ENCODE measurements at regions not wholly inside any gene's neighbourhood (a gene's known extent, or its start where the extent isn't known, plus 50 kb on each side); places are given as distances from the start of the nearest gene placed in this dataset.
"Not testable (repeated sequence)": the region's sequence is repeated elsewhere in the genome, so short reads cannot be mapped to it uniquely, and the experiment has no call there.

DNA sequence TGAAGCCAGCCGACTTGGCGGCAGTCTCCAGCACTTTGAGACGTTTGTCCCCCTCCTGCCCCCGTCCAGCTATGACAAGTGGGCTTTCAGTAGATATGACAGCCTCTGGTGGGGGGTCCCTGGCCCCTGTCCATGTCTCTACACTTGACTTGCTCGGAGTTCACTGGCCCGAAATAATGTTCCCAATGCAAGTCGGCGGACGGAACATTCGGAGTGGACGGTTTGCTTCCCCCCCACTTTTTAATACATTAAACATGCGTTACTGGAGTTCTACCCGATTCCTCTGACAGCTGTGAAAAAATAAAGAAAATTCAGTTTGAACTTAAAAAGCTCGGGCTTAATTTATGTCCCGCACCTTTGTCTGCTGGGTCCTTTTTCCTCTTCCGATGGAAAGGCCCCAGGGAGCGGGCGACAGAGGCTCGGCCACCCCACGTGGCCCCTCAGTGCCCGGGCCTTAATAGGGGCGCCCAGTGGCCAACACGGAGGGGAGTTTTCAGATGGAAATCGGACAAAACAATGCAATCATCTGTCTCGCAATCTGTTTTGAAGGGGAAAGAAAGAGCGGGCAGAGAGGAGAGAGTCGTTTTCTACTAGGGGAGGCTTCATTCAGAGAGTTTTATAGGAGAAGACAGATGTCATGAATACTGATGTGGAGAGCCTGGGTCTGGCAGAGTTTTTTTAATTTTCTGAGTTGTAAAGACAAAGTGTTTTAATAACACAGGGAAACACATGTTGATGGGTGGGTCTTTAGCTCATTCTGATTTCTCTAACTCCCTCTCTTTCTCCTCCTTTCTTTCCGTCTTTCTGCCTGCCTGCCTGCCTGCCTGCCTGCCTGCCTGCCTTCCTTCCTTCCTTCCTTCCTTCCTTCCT, 50.2 kb downstream of the SMIM38 start:
- no peak for DNase-seq (ENCODE audit: low read depth in 2 of 2)

DNA sequence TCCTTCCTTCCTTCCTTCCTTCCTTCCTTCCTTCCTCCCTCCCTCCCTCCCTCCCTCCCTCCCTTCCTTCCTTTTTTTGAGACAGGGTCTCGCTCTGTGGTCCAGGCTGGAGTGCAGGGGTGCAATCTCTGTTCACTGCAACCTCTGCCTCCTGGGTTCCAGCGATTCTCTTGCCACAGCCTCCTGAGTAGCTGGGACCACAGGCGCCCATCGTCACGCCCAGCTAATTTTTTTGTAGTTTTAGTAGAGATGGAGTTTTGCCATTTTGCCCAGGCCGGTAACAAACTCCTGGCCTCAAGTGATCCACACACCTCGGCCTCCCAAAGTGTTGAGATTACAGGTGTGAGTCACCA, 50.9 kb downstream of the SMIM38 start:
- not testable (repeated sequence) for DNase-seq (ENCODE audit: low read depth in 2 of 2)

DNA sequence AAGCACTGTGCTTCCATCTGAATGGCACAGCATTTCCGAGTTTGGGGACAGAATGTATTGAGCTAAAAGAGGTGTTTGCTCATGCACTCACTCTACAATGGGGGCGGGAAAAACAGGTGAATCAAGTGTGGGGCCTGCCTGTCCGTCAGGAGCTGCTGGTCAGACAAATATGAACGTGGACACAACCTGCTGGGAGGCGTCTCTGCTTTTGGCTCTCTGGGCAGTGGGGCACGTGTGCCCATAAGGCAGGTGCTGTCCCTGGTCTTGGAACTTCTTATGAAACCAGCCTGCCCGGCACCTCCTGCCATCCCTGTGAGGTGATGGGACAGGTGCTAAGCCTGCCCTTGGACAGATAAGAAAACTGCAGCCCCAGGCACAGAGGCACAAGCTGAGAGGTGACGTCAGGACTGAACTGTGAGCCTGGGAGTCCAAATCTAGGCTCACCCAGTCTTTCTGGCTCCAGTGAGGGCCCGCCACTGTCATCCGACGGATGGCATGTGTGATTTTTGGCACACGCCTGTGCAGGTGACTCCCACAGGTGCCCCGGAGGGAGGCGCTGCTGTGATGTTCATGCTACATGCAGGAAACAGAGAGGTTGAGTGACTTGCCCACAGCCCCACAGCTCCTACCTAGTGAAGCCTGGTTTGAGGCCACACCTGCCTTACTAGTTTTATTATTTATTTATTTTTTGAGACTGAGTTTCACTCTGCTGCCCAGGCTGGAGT, 51.6 kb downstream of the SMIM38 start:
- DNase-seq (ENCODE audit: low read depth in 2 of 2), result no peak

DNA sequence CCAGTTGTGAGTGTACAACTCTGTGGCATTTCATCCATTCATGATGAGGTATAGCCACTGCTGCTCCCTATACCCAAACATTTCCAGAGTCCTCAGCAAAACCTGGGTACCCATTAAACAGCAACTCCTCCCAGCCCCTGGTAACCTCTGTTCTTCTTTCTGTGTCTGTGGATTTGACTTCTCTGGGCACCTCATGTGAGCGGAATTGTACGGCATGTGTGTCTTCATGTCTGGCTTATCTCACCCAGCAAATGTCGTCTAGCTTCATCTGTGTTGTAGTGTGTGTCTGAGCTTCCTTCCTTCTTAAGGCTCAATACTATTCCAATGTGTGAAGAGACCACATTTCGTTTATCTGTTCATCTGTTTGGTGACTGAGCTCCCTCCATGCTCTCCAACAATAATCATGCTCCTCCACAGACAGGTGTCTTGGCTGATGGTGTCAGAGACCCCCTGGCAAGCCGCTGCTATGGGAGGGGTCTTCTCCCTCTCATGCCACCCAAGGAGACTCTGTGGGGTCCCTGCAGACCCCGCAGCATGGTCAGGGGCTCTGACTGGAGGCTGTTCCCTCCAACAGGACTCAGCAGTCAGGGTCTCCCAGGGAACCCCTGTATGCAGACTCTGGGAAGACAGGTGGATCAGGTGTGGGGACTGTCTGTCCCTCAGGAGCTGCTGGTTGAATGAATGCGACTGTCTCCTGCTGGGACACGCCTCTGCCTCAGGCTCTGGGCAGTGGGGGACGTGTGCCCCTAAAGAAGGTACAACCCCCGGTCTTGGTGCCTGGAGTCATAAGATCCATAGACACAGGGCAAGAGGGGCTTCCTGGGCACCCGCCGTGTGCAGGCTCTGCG, 52.7 kb downstream of the SMIM38 start:
- no peak for DNase-seq (ENCODE audit: low read depth in 2 of 2)

DNA sequence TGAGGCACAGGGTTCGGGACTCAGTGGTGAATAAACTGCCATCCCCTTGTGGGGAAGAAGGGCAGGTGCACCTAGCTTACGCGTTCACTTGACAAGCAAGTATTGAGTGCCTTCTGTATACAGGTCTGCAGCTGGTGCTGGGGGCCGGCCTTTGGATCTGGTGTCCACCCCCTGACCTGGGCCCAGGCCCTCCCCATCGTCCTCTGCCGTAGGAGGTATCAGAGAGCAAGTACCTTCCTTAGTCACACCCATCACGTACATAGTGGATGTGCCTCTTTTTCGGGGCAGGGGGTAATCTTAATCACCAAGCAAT, 53.3 kb downstream of the SMIM38 start:
- no peak for DNase-seq (ENCODE audit: low read depth in 2 of 2)

GRCh38 chr11:69209421-69210309, 53.9 kb downstream of the SMIM38 start:
- DNase-seq (ENCODE audit: low read depth in 2 of 2), result no peak

DNA sequence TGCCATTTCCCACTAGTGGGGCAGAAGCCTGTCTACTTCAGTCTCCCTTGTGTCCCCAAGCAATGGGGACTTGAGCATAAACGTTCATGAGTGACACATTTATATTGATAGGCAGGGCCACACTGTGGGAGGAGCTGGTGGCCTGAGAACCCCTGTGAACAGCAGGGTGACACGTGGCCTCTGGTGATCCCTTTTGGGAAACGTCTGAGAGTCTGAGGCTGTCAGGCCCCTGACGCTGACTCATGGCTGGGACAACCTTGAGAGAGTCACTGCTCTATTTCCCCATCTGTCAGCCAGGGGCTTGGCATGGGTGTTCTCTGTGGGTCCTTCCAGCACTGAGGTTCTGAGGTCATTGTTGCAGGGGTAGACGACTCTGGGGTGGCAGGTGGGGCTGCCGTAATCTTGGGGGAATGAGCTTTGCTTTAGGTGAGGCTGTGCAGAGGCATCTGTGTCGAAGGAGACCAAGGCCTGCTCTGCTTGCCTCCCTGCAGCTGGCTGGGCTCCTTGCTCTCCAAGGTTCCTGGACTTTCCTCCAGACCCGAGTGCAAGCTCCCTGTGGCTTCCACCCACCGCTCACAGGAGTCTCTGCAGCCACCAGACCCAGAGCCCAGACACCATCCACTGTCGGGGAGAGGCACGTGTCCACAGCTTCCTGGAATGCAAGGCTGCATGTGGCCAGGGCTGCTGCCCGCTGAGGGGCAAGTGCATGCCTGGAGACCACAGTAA, 54.7 kb downstream of the SMIM38 start:
- no peak for DNase-seq (ENCODE audit: low read depth in 2 of 2)

GRCh38 chr11:69211540-69211919, 55.8 kb downstream of the SMIM38 start:
- no peak for DNase-seq (ENCODE audit: low read depth in 2 of 2)

GRCh38 chr11:69211920-69212797, 56.4 kb downstream of the SMIM38 start:
- DNase-seq (ENCODE audit: low read depth in 2 of 2), result no peak

GRCh38 chr11:69212798-69213110, 57.0 kb downstream of the SMIM38 start:
- DNase-seq (ENCODE audit: low read depth in 2 of 2), result no peak

- DNase-seq (ENCODE audit: low read depth in 2 of 2), result no peak
Observed at GRCh38 chr11:69213316-69213715, 57.6 kb downstream of the SMIM38 start.

- no peak for DNase-seq (ENCODE audit: low read depth in 2 of 2)
Observed at GRCh38 chr11:69213964-69214363, 58.2 kb downstream of the SMIM38 start.

GRCh38 chr11:69215216-69215615, 59.5 kb downstream of the SMIM38 start:
- no peak for DNase-seq (ENCODE audit: low read depth in 2 of 2)

GRCh38 chr11:69215784-69216415, 60.2 kb downstream of the SMIM38 start:
- no peak for DNase-seq (ENCODE audit: low read depth in 2 of 2)

- DNase-seq (ENCODE audit: low read depth in 2 of 2), result no peak
Observed at GRCh38 chr11:69216647-69217051, 60.9 kb downstream of the SMIM38 start.

DNA sequence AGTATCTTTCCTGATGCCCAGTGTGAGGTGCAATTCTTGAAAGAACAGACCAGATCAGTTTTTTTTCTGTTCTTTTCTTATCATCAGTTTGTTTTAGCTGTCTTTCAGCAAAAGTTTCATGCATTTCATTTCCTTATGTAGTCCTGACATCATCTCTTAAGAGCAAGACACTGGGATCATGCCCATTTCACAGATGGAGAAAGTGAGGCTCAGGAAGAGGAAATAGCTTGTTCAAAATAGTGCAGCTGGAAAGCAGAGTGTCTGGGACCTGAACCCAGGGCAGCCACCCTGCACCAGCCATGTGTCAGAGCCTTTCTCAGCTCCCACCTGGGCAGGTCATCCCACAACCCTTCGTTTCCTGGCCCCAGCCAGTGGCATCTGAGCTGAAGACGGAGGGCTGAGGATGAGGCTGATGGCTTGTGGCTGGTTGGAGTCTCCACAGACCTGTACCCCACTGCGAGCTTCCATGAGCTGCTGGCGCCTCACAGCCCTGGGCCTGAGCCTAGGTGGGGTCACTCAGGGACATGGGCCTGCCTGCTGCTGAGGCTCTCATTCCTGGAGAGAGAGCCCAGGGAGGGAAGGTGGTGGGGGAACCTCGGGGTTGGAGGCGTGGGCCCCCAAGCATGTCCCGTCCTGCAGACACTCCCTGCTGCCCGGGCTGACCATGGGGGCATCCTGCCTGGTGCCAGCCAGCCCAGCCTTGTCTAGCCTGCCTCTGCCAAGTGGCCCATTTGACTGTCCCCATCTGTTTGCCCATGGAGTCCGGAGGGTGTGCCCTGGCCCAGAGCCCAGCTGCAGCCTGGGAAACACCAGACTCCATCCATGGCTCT, 61.8 kb downstream of the SMIM38 start:
- no peak for DNase-seq (ENCODE audit: low read depth in 2 of 2)

GRCh38 chr11:69218271-69218682, 62.5 kb downstream of the SMIM38 start:
- no peak for DNase-seq (ENCODE audit: low read depth in 2 of 2)

- no peak for DNase-seq (ENCODE audit: low read depth in 2 of 2)
Observed at GRCh38 chr11:69218946-69219720, 63.4 kb downstream of the SMIM38 start.
